Fibroblast of peridontal ligament (primary cell): ENCODE measurements at regions not wholly inside any gene's neighbourhood (a gene's known extent, or its start where the extent isn't known, plus 50 kb on each side); places are given as distances from the start of the nearest gene placed in this dataset.

Experiments used
- DNase-seq: peaks from one replicate; pipeline ENCODE4 v3.0.0-alpha.2; 2010; ENCODE audit errors: extremely low read depth

DNA sequence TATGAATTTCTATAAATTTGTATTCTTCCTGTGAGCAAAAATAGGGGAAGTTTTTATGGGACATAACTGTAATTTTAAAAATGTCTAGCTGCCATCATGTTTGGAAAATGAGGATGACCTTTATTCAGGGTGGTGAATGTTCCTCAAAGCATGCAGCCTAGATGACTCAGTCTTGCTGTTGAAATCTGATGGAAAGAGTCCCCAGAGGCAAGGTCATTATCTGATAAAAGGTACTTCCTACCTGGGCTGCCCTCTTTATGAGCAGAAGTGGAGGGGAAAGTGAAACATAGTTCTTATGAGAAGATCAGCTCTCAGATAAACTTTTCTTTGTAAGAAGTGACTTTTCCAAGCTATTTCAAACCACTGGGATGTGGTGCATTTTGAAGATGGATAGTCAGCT, 1144.7 kb upstream of the PIK3C3 start:
- peak; percentile 45 for DNase-seq

DNA sequence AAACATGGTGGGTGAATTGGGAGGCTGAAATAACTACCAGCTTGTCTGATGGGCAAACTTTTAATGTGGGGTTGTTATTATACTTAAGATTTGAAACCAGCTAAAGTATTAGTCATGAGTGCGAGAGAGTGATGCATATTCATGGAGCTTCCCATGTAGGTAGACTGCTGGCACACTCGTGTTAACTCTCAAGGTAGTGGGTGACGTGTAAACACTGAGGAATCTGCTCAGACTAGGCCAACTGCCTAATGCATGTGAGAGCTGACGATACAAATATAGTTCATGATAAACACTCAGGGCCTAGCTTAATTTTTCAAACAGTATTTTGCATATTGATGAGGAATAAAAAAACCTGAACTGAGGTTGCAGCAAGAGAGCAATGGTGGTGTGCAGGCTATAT, 1165.7 kb upstream of the PIK3C3 start:
- no peak for DNase-seq

DNA sequence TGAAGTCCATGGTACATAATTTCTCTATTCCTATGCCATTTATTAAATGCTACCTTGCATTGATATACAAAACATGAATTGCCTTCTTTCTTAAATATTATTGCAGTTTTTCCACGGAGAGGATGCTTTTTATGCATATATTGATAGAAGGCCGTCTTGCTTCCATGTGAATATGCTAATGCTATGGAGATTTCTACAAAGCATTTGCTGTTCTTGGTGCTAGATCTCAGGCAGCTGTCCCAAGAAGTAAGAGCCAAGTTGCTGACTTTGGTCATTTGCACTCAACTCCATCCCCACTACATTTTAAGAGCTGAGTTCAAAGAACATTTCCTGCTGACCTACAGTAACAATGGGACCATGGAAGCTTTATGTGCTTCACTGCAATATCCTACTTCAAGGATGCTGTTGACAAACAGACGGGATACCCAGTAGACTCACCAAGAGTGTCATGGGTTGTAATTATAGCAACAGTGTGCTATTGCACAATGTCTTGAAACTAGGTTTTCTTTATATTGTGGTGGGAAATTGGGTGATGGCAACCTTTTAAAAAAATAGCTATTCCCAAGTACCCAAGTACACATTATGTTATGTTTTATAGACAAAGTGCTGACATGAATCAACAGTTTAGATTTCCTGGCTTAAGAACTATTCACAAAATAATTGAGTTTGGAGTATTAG, 1172.4 kb upstream of the PIK3C3 start:
- no peak for DNase-seq

DNA sequence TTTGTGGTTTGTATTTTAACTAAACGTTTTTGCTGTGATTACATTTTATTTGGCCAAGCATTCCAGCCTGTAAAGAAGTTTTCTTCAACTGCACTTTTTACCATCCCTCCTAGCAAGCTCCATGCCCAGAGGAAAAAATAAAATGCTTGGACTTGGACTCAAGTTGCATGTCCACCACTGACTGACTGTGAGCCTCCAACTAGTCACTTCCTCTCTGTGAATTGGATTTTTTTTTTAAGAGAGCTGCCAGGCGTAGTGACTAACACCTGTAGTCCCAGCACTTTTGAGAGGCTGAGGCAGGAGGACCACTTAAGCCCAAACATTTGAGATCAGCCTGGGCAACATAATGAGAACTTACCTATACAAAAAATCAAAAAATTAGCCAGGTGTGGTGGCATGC, 1185.2 kb upstream of the PIK3C3 start:
- DNase-seq = no peak

DNA sequence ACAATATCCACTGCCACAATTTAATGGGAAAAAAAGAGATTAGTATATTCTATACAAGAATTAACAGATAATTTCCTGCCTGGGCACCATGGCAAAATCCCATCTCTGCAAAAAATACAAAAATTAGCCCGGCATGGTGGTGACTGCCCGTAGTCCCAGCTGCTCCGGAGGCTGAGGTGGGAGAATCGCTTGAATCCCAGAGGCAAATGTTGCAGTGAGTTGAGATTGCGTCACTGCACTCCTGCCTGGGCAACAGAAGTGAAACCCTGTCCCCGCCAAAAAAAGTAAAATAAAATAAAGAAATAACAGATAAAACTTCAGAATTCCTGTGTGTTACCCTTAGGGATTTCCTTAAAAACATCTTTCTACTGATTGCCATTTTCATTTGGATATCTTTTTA, 1194.8 kb upstream of the PIK3C3 start:
- DNase-seq = no peak

DNA sequence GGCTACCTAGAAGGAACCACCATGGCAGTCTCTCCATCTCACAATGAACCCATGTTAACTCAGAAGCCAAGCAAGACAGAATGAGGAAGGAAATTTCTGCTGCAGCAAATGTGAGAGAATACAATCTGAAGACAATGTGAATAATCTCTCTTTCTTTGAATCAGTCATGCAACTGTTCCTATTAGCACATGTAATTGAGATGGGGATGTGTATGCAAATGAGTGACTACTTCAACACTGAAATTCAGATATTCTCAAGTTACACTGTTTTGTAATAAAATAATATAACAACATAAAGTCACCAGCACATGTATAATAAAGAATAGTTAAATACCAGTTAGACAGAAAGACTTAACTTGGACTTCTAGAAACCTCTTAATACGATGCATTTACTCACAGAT, 1200.6 kb upstream of the PIK3C3 start:
- DNase-seq = no peak

DNA sequence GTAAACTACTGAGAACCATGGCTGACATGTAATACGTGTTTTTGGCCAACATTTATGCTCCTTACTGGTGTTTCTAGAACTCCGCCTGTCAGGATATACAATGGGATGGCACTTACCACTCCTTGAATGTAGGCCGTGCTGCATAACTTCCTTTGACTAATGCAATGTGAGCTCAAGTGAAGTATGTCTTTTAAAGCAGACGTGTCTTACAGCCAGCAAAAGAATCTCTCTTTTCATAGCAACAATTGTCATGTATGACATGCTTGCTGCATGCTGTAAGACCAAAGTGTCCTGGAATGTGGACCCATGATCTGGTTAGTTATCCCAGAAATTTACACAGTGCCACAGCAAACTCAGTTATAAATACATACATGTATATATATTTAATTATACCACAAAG, 1202.7 kb upstream of the PIK3C3 start:
- no peak for DNase-seq

DNA sequence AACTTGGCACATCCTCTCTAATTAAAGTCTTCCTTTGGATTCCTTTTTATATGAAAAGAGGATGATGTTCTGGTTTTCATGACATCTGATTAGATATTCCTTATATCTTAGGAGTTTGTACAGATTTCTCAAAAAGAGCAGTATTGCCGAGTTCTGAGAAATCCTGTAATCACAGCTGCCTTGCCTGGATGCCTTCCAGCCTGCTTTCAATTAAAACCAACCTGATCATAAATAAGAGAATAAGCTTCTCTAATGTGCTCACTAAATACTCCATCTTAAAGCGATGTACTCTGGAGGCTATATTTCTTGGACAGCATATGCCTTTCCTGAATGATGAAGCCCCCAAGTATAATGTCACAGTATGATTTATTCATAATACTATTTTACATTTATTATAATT, 1203.8 kb upstream of the PIK3C3 start:
- DNase-seq = no peak

DNA sequence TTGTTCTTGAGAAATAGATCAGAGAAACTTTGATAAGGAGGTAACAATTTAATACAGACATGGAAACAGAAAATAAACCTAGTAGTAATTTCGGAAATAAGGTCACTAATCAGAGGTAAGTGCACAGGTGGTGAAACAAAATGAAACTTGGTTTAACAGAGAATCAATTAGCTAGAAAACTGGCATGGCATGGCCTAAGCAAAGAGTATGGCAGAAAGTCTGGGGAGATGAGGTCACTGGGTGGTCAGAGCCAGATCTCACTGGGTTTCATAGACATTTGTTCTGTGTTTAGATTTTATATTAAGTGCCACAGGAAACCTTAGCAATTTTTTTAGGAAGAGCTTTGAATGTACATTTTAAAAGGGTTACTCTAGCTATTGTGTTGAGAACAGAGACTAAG, 1216.0 kb upstream of the PIK3C3 start:
- DNase-seq = no peak

DNA sequence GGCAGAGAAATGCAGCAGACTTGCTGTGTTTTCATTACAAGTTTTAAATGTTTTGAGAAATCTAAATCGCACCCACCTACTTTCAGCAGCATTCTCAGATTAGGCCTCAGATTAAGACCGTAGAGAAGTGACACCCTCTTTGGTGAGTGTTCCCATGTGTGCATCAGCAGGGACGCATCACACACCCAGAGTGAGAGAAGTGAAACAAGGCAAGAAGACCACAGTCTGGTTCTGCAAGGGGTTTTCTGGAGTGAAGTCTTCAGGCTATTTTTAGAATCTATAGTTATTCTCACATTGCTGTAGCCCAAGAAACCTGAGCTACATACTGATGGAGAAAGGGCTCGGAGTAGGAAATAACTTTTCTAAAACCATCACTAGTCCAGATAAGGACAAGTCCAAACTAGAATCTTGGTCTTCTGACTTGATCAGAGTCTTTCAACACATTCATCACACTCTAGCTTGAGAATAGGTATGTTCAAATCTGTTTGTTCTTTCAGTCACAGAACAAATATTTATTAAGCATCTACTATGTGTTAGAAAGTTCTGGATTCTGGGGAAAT, 1216.6 kb upstream of the PIK3C3 start:
- DNase-seq = no peak

DNA sequence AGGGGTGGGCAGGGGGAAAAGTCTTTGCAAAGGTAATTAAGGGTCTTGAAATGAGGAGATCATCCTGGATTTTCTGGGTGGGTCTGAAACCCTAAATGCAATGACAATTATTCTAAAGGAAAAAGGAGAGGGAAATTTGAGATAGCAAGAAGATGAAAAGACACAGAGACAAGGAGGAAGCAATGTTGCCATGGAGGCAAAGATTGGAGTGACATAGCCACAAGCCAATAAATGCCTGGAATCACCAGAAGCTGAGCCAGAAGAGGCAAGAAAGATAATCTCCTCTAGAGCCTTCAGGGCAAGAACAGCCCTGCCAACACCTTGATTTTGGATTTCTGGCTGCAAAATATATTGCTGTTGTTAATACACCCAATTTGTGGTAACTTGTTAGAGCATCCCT, 1246.3 kb upstream of the PIK3C3 start:
- DNase-seq = no peak

DNA sequence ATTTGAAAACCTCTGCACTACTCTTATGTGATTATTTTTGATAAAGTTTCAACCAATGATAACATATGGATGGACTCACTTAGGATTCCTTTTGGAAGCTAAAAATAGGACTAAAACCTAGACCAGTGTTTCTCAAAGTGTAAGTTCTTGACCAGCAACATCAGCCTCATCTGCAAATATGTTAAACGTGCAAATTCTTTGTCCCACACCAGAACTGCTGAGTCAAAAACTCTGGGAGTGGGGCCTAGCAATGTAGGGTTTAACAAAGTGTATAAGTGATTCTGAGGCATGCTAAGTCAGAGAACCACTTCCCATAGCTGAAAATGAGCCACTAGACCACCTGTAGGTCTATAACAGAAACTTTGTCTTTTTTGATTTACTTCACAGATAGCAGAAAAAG, 1247.2 kb upstream of the PIK3C3 start:
- no peak for DNase-seq

DNA sequence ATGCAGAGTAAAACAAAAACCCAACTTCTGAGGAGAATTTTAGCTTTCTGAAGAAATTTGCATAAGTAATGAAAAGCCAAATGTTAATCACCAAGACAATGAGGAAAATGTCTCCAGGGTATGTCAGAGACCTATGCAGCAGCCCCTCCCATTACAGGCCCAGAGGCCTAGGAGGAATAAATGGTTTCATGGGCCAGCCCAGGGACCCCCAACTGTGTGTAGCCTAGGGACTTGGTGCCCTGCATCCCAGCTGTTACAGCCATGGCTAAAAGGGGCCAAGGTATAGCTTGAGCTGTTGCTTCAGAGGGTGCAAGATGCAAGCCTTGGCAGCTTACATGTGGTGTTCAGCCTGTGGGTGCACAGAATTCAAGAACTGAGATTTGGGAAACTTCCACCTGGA, 1256.9 kb upstream of the PIK3C3 start:
- DNase-seq = no peak

DNA sequence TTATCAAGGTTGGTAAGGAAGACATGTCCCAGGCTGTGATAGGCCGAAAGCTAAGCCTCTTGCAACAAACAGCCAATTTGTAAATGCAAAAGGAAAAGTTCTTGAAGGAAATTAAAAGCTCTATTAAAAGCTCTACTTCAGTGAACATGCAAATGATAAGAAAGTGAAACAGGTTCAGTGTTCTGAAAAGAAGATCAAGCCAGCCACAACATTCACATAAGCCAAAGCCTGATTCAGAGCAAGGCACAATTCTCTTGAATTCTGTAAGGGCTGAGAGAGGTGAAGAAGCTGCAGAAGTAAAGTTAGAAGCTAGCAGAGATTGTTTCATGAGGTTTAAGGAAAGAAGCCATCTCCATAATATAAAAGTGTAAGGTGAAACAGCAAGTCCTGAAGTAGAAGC, 1259.5 kb upstream of the PIK3C3 start:
- DNase-seq = no peak

DNA sequence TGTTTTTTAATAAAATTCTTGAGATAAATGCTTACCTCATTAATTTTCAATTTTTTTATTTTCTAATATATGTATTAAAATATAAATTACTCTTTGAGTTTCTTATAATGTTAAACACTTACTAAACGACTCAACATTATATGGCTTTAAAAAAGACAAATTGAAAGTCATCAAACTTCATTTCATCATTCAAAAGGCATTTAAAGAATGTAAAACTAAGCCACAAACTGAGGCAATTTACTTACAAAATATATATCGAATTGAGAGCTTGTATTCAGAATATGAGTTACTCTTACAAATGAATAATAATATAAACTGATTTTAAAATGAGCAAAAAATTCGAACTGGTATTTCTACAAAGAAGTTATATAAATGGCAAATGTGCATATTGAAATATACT, 1262.2 kb upstream of the PIK3C3 start:
- peak; percentile 39 for DNase-seq

DNA sequence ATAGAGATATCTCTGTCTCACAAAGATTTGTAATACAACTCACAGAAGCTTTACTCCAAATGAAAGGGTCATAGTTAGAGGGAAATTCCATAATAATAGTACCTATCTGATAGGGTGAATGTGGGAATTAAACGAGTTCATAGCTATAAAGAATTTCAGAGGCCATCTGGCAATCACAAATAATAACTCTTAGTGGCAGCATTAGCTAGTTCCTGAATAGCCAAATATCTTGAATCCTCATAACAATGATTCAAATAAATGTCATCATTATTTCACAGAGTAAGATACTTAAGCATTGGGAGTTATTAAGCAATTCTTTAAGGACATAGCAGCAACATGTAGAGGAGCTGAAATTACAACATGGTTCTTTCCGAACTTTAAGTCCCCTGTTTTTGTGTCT, 1265.0 kb upstream of the PIK3C3 start:
- no peak for DNase-seq

DNA sequence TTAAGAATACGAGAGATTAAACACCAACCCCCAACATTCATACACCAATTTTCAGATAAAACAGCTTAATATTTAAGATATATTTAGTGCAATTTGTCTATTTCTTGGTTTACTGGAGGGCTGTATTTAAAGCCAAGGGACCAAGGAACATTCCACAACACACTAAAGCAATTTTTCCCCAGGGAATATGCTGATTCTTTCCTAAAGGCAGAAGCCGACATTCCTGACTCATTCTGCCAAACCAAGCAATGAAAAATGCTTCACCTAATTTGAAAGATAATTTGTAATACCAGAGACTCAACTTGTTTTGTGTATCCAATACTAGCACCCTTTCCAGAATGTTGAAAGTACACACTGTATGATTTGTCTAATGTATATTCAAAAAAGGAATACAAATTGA, 1267.6 kb upstream of the PIK3C3 start:
- DNase-seq = peak; percentile 23

DNA sequence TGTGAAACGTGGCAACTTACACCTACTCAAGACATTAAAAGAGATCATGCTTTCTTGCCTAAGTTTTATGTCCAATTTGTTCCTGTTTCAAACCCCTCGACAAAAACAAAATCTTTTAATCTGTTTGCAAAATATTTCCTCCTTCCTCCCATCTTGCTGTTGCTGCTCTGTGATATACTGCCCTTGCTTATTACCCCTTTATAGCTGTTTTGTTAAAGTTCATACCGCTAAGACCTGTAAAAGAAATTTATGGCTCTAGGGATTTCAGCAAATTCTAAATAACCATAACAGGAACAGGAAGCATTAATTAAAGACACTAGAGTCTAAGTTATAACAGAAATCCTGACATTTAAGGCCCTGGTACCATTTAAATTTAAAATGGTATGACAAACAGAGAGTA, 1268.2 kb upstream of the PIK3C3 start:
- no peak for DNase-seq

DNA sequence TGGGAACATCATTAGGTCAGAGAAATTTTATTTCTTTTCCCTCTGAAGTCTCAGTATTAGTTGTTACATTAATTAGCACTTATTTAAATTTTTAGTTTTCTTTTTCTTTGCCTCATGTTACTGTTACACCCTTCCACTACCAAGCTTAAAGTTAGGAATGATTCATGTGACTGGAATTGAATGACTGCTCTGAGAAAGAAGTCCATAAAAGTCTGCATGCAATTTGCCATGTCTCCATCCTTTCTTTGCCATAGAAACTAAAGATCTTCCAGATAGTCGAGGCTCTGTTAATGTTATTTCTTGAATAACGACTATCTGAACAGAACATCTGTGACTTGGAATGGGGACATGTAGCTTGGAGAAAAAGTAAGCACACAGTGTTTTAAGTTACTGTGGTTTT, 1269.8 kb upstream of the PIK3C3 start:
- DNase-seq = no peak

DNA sequence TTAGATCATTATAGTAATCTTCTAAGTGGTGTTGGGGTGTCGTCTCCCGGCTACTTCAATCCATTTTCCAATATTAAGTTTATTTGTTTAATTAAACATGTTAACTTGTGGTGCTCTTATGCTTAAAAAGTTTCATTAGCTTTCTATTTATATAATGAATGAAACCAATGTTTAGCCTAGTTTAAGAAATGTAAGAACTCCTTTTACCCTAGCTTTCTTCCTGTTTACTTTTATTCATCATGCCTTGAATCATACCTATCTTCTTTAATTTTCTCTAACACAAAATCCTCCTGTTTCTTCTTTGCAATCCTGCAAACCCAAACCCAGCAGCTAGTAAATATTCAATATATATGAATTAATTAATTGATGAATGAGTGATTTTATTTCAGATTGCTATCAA, 1276.7 kb upstream of the PIK3C3 start:
- DNase-seq = no peak

DNA sequence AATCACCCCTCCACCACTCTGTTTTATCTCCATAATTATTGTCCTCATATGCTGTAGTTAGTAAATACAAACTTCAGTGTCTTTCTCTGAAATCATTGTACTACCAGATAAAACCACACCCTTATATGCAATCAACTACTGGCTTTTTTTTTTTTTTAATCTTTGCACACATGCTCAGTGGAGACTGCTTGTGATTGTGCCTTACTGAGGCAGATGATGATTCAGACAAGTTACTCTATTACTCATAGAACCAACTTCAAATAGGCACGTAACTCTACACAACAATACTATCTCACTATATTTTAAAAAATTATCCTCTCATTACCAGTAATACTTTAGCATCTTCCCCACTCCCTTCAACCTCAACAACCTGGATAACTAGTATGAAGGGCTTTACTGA, 1278.4 kb upstream of the PIK3C3 start:
- peak; percentile 15 for DNase-seq

DNA sequence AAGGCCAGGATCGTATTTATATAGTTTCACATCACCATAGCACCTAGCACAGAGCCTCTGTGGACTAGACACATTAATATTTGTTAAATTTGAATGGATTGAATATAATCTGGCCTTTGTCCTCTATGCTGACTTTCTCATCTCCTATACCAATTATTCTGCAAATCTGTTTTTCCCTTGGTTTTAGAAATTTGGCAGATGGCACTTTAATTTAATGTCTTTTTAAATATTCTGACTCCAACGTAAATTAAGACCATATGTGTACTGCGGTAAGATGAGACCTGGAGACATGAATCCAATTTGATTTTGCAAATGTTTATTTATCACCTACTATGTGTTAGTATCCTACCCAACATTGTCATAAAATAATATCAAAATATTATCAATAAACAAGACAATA, 1281.9 kb upstream of the PIK3C3 start:
- no peak for DNase-seq

DNA sequence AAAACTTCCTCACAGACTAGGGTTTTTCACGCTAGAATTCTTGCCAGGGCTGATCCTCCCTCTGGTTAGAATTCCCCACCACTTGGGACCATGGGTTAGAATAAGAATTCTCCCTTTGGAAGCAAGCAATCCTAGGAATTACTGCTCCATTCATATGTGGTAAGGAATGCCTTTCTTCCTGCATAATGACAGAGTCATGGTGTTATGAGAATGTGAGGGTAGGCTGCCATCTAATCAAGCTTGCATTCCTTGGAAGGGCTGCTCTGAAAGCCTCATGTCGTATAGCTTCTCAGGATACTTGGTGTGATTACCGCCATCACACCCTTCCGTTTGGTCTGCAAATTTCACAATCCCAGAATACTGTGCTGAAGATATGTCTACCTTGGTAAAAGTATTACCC, 1282.4 kb upstream of the PIK3C3 start:
- peak; percentile 59 for DNase-seq

DNA sequence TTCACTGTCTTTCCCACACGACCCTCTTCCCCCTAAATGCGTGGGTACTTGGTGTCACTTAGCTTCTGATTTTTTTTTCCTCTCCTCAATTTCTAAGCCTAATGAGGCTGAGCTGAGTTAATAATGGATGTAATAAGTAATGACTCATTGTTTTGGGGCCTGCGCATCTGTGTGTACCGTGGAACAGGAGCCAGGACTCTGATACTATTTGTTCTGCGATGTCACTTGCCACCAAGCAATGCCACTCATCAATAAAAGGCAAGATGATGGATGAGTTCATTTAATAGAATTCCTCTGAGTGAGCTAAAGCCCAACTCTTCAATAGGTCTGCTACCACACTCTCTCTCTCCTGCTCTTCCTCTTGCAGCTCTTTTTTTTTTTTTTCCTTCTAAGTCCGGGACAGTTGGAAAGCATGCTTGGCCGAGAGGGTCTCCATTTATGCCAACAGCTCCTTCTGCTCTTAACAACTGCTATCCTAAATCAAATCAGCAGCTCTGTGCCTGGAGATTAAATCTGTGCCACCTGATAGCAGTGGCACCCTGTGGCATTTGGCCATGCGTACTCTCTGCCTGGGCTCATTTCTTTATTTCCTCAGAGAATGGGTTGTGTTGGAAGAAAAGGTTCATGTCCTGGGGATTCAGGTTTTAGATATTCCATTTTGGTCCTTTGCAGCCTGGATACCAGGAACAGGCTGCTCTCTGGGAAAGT, 1284.2 kb upstream of the PIK3C3 start:
- DNase-seq = no peak
